GM23338 (cell line): ENCODE measurements at regions not wholly inside any gene's neighbourhood (a gene's known extent, or its start where the extent isn't known, plus 50 kb on each side); places are given as distances from the start of the nearest gene placed in this dataset.

Source experiments
- ATAC-seq: fragments of 200-7000 bp; cut with Tn5 transposase; 3 replicates; pipeline ENCODE4 v1.9.1; 2020
- DNase-seq: peaks from one replicate; pipeline ENCODE4 v3.0.0-alpha.2; 2015; ENCODE audit warnings: low spot score
- H2AFZ ChIP-seq: fragments of 200-600 bp; sonication (generic); 2 replicates; pipeline ENCODE4 v1.8.0; 2016; ENCODE audit warnings: antibody characterized with exemption, mild to moderate bottlenecking, moderate library complexity
- H3F3A ChIP-seq: fragments of 200-600 bp; sonication (generic); replicated peaks from 2 replicates; pipeline ENCODE4 v1.8.0; 2017; ENCODE audit warnings: antibody characterized with exemption, mixed run types, low read depth
- H3K27ac ChIP-seq: fragments of 200-600 bp; sonication (generic); 2 replicates; pipeline ENCODE4 v1.6.1; 2016; ENCODE audit warnings: low read depth
- H3K27me3 ChIP-seq: fragments of 200-600 bp; sonication (generic); 2 replicates; pipeline ENCODE4 v1.8.0; 2016; ENCODE audit warnings: mild to moderate bottlenecking, mixed run types, moderate library complexity; ENCODE audit not compliant: insufficient read depth
- H3K36me3 ChIP-seq: fragments of 200-600 bp; sonication (generic); 2 replicates; pipeline ENCODE4 v1.8.0; 2016; ENCODE audit warnings: mild to moderate bottlenecking; ENCODE audit not compliant: insufficient read depth
- H3K4me1 ChIP-seq: fragments of 200-600 bp; sonication (generic); 2 replicates; pipeline ENCODE4 v1.8.0; 2016; ENCODE audit warnings: mild to moderate bottlenecking, moderate library complexity; ENCODE audit not compliant: insufficient read depth
- H3K4me2 ChIP-seq: fragments of 200-600 bp; sonication (generic); 2 replicates; pipeline ENCODE4 v1.7.1; 2017; ENCODE audit warnings: mixed run types
- H3K4me3 ChIP-seq: fragments of 200-600 bp; sonication (generic); 2 replicates; pipeline ENCODE4 v1.6.1; 2016; ENCODE audit warnings: mixed run types
- H3K79me2 ChIP-seq: fragments of 200-600 bp; sonication (generic); replicated peaks from 2 replicates; pipeline ENCODE4 v1.8.0; 2017; ENCODE audit warnings: mild to moderate bottlenecking; ENCODE audit not compliant: insufficient read depth
- H3K9me2 ChIP-seq: fragments of 200-600 bp; sonication (generic); 2 replicates; pipeline ENCODE4 v1.8.0; 2017; ENCODE audit not compliant: insufficient read depth
- H4K20me1 ChIP-seq: fragments of 200-600 bp; sonication (generic); replicated peaks from 2 replicates; pipeline ENCODE4 v1.8.0; 2017; ENCODE audit warnings: mild to moderate bottlenecking; ENCODE audit not compliant: insufficient read depth
- H3K27ac Mint-ChIP-seq: 2 replicates; pipeline ENCODE4 v1.8.0; 2020; ENCODE audit warnings: inconsistent platforms, mild to moderate bottlenecking, moderate library complexity, mixed read lengths
- H3K27me3 Mint-ChIP-seq: 3 replicates; pipeline ENCODE4 v1.8.0; 2022; ENCODE audit warnings: low read depth, mild to moderate bottlenecking, moderate library complexity, mixed read lengths, inconsistent platforms; ENCODE audit not compliant: insufficient read depth, poor library complexity
- H3K36me3 Mint-ChIP-seq: 3 replicates; pipeline ENCODE4 v1.8.0; 2021; ENCODE audit warnings: low read depth, mild to moderate bottlenecking, inconsistent platforms, moderate library complexity, mixed read lengths
- H3K4me1 Mint-ChIP-seq: 3 replicates; pipeline ENCODE4 v1.8.0; 2020; ENCODE audit warnings: mild to moderate bottlenecking, inconsistent platforms, mixed read lengths
- H3K4me3 Mint-ChIP-seq: 3 replicates; pipeline ENCODE4 v1.8.0; 2021; ENCODE audit warnings: moderate library complexity, mild to moderate bottlenecking, inconsistent platforms, mixed read lengths
- H3K9me3 Mint-ChIP-seq: 3 replicates; pipeline ENCODE4 v1.8.0; 2020; ENCODE audit warnings: moderate library complexity, mild to moderate bottlenecking, inconsistent platforms, mixed read lengths
- CREB1 ChIP-seq: fragments of 250-450 bp; sonication (Bioruptor Pico); IDR thresholded peaks from 2 replicates; pipeline ENCODE4 v1.5.0; 2020; ENCODE audit warnings: low read depth, mild to moderate bottlenecking, moderate library complexity
- CTCF ChIP-seq, 2 experiments: fragments of 200-600 bp in 1 of 2; sonication (generic) in 1 of 2; conservative IDR thresholded peaks; 2 replicates each; pipeline versions ENCODE4 v1.5.1 to v1.6.1; 2016 to 2017; ENCODE audit warnings: antibody characterized with exemption in 2 of 2, low read depth in 2 of 2, mild to moderate bottlenecking in 2 of 2, moderate library complexity in 1 of 2
- EZH2 ChIP-seq: fragments of 200-600 bp; sonication (generic); IDR thresholded peaks from one replicate; pipeline ENCODE4 v1.8.0; 2017; ENCODE audit warnings: antibody characterized with exemption, mild to moderate bottlenecking, low read depth; ENCODE audit not compliant: unreplicated experiment
- EZH2phosphoT487 ChIP-seq: fragments of 200-600 bp; sonication (generic); IDR thresholded peaks from one replicate; pipeline ENCODE4 v1.8.1; 2018; ENCODE audit warnings: antibody characterized with exemption; ENCODE audit not compliant: unreplicated experiment
- JUNB ChIP-seq: IDR thresholded peaks from one replicate; pipeline ENCODE4 v1.6.1; 2016; ENCODE audit warnings: antibody characterized with exemption; ENCODE audit not compliant: unreplicated experiment
- NANOG ChIP-seq: IDR thresholded peaks from 2 replicates; pipeline ENCODE4 v1.6.1; 2016; ENCODE audit warnings: antibody characterized with exemption, borderline replicate concordance
- POLR2AphosphoS5 ChIP-seq: IDR thresholded peaks from 2 replicates; pipeline ENCODE4 v1.6.1; 2016; ENCODE audit warnings: antibody characterized with exemption, low read depth
- STAT1 ChIP-seq: IDR thresholded peaks from one replicate; pipeline ENCODE4 v1.6.1; 2016; ENCODE audit warnings: antibody characterized with exemption; ENCODE audit not compliant: unreplicated experiment
- ZNF114 ChIP-seq: fragments of 250-450 bp; sonication (Bioruptor Pico); IDR thresholded peaks from 2 replicates; pipeline ENCODE4 v1.5.0; 2020; ENCODE audit warnings: mild to moderate bottlenecking, moderate library complexity
- ZNF331 ChIP-seq: fragments of 250-450 bp; sonication (Bioruptor Pico); IDR thresholded peaks from 2 replicates; pipeline ENCODE4 v1.5.0; 2020; ENCODE audit warnings: low read depth, mild to moderate bottlenecking, moderate library complexity
- TF ChIP-seq, protein P1 (sequence below): IDR thresholded peaks from one replicate; pipeline ENCODE4 v1.6.1; 2018; ENCODE audit warnings: antibody characterized with exemption; ENCODE audit not compliant: unreplicated experiment
- TF ChIP-seq, protein P2 (sequence below): IDR thresholded peaks from 2 replicates; pipeline ENCODE4 v1.6.1; 2016; ENCODE audit warnings: antibody characterized with exemption
- TF ChIP-seq, protein P3 (sequence below): fragments of 250-450 bp; sonication (Bioruptor Pico); IDR thresholded peaks from 2 replicates; pipeline ENCODE4 v1.5.0; 2020; ENCODE audit warnings: mild to moderate bottlenecking, moderate library complexity

DNA sequence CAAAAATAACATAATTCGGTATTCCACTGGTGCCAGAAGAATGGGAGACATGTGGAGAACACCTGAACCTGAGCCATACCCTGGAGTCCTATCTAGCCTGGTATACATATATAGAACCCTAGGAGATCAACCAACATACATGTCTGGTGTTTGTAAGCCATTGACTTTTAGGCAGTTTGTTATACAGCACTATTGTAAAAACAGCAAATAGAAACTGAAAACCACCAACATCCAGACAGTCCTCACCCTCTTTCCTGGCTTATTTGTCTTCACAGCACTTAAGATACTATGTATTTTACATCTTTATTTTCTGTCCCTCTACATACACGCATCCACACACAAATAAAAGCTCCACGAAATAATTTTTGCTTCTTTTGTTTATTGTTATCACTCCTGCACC is 404.2 kb upstream of the PMFBP1 start:
- no peak overlapping the region for H3K27ac ChIP-seq
- H3K27ac Mint-ChIP-seq = no peak overlapping the region
- no peak for TF ChIP-seq CREB1 (CRISPR knock-in tag)
- no peak for TF ChIP-seq ZNF331
- no peak for TF ChIP-seq CTCF (conservative IDR thresholded peaks at IDR 0.05; ENCODE audit: low read depth in 2 of 2)
- TF ChIP-seq, protein P1, sequence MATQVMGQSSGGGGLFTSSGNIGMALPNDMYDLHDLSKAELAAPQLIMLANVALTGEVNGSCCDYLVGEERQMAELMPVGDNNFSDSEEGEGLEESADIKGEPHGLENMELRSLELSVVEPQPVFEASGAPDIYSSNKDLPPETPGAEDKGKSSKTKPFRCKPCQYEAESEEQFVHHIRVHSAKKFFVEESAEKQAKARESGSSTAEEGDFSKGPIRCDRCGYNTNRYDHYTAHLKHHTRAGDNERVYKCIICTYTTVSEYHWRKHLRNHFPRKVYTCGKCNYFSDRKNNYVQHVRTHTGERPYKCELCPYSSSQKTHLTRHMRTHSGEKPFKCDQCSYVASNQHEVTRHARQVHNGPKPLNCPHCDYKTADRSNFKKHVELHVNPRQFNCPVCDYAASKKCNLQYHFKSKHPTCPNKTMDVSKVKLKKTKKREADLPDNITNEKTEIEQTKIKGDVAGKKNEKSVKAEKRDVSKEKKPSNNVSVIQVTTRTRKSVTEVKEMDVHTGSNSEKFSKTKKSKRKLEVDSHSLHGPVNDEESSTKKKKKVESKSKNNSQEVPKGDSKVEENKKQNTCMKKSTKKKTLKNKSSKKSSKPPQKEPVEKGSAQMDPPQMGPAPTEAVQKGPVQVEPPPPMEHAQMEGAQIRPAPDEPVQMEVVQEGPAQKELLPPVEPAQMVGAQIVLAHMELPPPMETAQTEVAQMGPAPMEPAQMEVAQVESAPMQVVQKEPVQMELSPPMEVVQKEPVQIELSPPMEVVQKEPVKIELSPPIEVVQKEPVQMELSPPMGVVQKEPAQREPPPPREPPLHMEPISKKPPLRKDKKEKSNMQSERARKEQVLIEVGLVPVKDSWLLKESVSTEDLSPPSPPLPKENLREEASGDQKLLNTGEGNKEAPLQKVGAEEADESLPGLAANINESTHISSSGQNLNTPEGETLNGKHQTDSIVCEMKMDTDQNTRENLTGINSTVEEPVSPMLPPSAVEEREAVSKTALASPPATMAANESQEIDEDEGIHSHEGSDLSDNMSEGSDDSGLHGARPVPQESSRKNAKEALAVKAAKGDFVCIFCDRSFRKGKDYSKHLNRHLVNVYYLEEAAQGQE = no peak
- TF ChIP-seq, protein P2, sequence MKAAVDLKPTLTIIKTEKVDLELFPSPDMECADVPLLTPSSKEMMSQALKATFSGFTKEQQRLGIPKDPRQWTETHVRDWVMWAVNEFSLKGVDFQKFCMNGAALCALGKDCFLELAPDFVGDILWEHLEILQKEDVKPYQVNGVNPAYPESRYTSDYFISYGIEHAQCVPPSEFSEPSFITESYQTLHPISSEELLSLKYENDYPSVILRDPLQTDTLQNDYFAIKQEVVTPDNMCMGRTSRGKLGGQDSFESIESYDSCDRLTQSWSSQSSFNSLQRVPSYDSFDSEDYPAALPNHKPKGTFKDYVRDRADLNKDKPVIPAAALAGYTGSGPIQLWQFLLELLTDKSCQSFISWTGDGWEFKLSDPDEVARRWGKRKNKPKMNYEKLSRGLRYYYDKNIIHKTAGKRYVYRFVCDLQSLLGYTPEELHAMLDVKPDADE = no peak
- no peak for TF ChIP-seq NANOG
- TF ChIP-seq EZH2 = no peak
- TF ChIP-seq ZNF114 (CRISPR knock-in tag) = no peak
- TF ChIP-seq, protein P3, sequence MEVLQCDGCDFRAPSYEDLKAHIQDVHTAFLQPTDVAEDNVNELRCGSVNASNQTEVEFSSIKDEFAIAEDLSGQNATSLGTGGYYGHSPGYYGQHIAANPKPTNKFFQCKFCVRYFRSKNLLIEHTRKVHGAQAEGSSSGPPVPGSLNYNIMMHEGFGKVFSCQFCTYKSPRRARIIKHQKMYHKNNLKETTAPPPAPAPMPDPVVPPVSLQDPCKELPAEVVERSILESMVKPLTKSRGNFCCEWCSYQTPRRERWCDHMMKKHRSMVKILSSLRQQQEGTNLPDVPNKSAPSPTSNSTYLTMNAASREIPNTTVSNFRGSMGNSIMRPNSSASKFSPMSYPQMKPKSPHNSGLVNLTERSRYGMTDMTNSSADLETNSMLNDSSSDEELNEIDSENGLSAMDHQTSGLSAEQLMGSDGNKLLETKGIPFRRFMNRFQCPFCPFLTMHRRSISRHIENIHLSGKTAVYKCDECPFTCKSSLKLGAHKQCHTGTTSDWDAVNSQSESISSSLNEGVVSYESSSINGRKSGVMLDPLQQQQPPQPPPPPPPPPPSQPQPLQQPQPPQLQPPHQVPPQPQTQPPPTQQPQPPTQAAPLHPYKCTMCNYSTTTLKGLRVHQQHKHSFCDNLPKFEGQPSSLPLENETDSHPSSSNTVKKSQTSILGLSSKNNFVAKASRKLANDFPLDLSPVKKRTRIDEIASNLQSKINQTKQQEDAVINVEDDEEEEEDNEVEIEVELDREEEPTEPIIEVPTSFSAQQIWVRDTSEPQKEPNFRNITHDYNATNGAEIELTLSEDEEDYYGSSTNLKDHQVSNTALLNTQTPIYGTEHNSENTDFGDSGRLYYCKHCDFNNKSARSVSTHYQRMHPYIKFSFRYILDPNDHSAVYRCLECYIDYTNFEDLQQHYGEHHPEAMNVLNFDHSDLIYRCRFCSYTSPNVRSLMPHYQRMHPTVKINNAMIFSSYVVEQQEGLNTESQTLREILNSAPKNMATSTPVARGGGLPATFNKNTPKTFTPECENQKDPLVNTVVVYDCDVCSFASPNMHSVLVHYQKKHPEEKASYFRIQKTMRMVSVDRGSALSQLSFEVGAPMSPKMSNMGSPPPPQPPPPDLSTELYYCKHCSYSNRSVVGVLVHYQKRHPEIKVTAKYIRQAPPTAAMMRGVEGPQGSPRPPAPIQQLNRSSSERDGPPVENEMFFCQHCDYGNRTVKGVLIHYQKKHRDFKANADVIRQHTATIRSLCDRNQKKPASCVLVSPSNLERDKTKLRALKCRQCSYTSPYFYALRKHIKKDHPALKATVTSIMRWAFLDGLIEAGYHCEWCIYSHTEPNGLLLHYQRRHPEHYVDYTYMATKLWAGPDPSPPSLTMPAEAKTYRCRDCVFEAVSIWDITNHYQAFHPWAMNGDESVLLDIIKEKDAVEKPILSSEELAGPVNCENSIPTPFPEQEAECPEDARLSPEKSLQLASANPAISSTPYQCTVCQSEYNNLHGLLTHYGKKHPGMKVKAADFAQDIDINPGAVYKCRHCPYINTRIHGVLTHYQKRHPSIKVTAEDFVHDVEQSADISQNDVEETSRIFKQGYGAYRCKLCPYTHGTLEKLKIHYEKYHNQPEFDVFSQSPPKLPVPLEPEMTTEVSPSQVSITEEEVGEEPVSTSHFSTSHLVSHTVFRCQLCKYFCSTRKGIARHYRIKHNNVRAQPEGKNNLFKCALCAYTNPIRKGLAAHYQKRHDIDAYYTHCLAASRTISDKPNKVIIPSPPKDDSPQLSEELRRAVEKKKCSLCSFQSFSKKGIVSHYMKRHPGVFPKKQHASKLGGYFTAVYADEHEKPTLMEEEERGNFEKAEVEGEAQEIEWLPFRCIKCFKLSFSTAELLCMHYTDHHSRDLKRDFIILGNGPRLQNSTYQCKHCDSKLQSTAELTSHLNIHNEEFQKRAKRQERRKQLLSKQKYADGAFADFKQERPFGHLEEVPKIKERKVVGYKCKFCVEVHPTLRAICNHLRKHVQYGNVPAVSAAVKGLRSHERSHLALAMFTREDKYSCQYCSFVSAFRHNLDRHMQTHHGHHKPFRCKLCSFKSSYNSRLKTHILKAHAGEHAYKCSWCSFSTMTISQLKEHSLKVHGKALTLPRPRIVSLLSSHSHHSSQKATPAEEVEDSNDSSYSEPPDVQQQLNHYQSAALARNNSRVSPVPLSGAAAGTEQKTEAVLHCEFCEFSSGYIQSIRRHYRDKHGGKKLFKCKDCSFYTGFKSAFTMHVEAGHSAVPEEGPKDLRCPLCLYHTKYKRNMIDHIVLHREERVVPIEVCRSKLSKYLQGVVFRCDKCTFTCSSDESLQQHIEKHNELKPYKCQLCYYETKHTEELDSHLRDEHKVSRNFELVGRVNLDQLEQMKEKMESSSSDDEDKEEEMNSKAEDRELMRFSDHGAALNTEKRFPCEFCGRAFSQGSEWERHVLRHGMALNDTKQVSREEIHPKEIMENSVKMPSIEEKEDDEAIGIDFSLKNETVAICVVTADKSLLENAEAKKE (CRISPR knock-in tag) = no peak
- TF ChIP-seq JUNB = no peak
- no peak for TF ChIP-seq STAT1
- TF ChIP-seq POLR2AphosphoS5 = no peak
- TF ChIP-seq EZH2phosphoT487 = no peak

More for the DNA sequence above, 404.2 kb upstream of the PMFBP1 start:
- Histone ChIP-seq H4K20me1 (no peaks in the 10 kb centered on the region), H3K27me3 (no peaks in the 10 kb centered on the region), H3K79me2 (no peaks in the 10 kb centered on the region; the same call in 1 of the 2 replicates), H3K36me3 (no peaks in the 10 kb centered on the region), H3K4me3 (no peak overlapping the region), H2AFZ (no peak overlapping the region), H3K9me2 (no peaks in the 10 kb centered on the region), H3K4me2 (no peak overlapping the region), H3F3A (no peaks in the 10 kb centered on the region), H3K4me1 (no peaks in the 10 kb centered on the region)
- Mint-ChIP-seq H3K4me1 (no peaks in the 10 kb centered on the region), H3K4me3 (no peak overlapping the region), H3K27me3 (no peaks in the 10 kb centered on the region), H3K9me3 (peaks cover 10% of the 10 kb centered on the region), H3K36me3 (peaks cover 10% of the 10 kb centered on the region; the same call in 2 of the 3 replicates)
- ATAC-seq (no peak), DNase-seq (no peak)
